Suprapubic skin (tissue), 3 donors: ENCODE measurements at regions not wholly inside any gene's neighbourhood (a gene's known extent, or its start where the extent isn't known, plus 50 kb on each side); places are given as distances from the start of the nearest gene placed in this dataset.

Experiments
- POLR2A ChIP-seq, 2 donors: fragments of 450-650 bp; IDR thresholded peaks; one replicate each; pipeline ENCODE4 v1.6.1; 2017; ENCODE audit warnings: antibody characterized with exemption in 2 of 2, mild to moderate bottlenecking in 2 of 2, moderate library complexity in 2 of 2
- TF ChIP-seq, protein P1 (sequence below), 2 donors: fragments of 200-600 bp in 1 of 2; fragments of 450-650 bp in 1 of 2; sonication (generic) in 1 of 2; IDR thresholded peaks; one replicate each; pipeline ENCODE4 v1.5.1; 2016 to 2019; ENCODE audit warnings: antibody characterized with exemption in 2 of 2, mild to moderate bottlenecking in 1 of 2, moderate library complexity in 1 of 2

DNA sequence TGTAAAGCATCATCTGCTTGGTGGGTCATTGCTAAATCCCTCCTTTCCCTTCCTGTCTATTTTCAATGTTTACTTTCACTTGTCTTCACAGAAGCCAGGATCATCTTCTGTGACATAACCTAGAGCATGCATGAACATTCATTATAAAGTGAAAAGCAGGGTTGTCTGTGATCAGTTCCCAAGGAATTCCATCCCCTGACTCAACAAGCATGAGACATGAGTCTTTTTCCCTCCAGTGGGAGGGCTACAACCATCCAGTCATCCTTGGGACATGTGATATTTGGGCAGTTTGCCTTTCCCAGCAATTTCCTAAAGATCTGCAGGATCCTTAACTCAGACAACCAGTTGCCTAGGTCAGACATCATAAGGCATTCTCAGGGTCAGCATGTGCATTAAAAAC, 166.3 kb upstream of the TMEM196 start:
- TF ChIP-seq, protein P1, sequence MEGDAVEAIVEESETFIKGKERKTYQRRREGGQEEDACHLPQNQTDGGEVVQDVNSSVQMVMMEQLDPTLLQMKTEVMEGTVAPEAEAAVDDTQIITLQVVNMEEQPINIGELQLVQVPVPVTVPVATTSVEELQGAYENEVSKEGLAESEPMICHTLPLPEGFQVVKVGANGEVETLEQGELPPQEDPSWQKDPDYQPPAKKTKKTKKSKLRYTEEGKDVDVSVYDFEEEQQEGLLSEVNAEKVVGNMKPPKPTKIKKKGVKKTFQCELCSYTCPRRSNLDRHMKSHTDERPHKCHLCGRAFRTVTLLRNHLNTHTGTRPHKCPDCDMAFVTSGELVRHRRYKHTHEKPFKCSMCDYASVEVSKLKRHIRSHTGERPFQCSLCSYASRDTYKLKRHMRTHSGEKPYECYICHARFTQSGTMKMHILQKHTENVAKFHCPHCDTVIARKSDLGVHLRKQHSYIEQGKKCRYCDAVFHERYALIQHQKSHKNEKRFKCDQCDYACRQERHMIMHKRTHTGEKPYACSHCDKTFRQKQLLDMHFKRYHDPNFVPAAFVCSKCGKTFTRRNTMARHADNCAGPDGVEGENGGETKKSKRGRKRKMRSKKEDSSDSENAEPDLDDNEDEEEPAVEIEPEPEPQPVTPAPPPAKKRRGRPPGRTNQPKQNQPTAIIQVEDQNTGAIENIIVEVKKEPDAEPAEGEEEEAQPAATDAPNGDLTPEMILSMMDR (IDR thresholded peaks at IDR 0.05) = no peak
- TF ChIP-seq POLR2A (IDR thresholded peaks at IDR 0.05) = no peak
